CD4-positive, alpha-beta T cell (primary cell): ENCODE measurements at regions not wholly inside any gene's neighbourhood (a gene's known extent, or its start where the extent isn't known, plus 50 kb on each side); places are given as distances from the start of the nearest gene placed in this dataset.

ENCODE experiments used
- ATAC-seq: fragments of 200-7000 bp; cut with Tn5 transposase; one replicate; pipeline ENCODE4 v1.10.0; 2022; ENCODE audit warnings: mild to moderate bottlenecking; ENCODE audit not compliant: poor library complexity
- CTCF ChIA-PET: fragments of 350-600 bp; sonication (Branson Sonifier 250); formaldehyde crosslinking; loops from one replicate; lab custom pipeline; 2021; ENCODE audit warnings: antibody characterized with exemption, inconsistent platforms; lab: Charles Lee
- POLR2A ChIA-PET: fragments of 350-600 bp; sonication (Branson Sonifier 250); formaldehyde crosslinking; loops from one replicate; lab custom pipeline; 2021; ENCODE audit warnings: antibody characterized with exemption, inconsistent platforms; lab: Charles Lee
- DNase-seq, 14 experiments: peaks; one replicate each; pipeline ENCODE4 v3.0.0-alpha.2; 2013 to 2020; ENCODE audit warnings: mixed read lengths in 2 of 14
- H3K27ac ChIP-seq, 2 donors: one replicate each; pipeline versions ENCODE4 v1.5.1 to v1.7.0; 2013; ENCODE audit warnings: low read length in 2 of 2, low read depth in 1 of 2, mild to moderate bottlenecking in 1 of 2
- H3K27me3 ChIP-seq, 2 experiments: 1 replicate in 1 of 2; 2 replicates in 1 of 2; pipeline versions ENCODE4 v1.6.1 to v1.7.0; 2013; ENCODE audit warnings: low read length in 2 of 2, control low read depth in 1 of 2, mild to moderate bottlenecking in 1 of 2, moderate library complexity in 1 of 2; ENCODE audit not compliant: insufficient read depth in 2 of 2, control insufficient read depth in 1 of 2
- H3K36me3 ChIP-seq: one replicate; pipeline ENCODE4 v1.6.1; 2013; ENCODE audit warnings: low read length, control low read depth; ENCODE audit not compliant: insufficient read depth
- H3K4me1 ChIP-seq: one replicate; pipeline ENCODE4 v1.6.1; 2013; ENCODE audit warnings: low read length, control low read depth; ENCODE audit not compliant: insufficient read depth
- H3K4me3 ChIP-seq: one replicate; pipeline ENCODE4 v1.5.1; 2013; ENCODE audit warnings: mild to moderate bottlenecking, low read length, moderate library complexity
- H3K9me3 ChIP-seq, 2 experiments: 1 replicate in 1 of 2; 2 replicates in 1 of 2; pipeline versions ENCODE4 v1.6.1 to v1.7.0; 2013; ENCODE audit warnings: low read length in 2 of 2, mild to moderate bottlenecking in 2 of 2, control low read depth in 1 of 2, moderate library complexity in 1 of 2; ENCODE audit not compliant: control insufficient read depth in 1 of 2, insufficient read depth in 1 of 2
- H3K27ac Mint-ChIP-seq: one replicate; pipeline ENCODE4 v1.8.0; 2020; ENCODE audit warnings: mixed read lengths
- H3K27me3 Mint-ChIP-seq: one replicate; pipeline ENCODE4 v1.8.0; 2021; ENCODE audit warnings: mixed read lengths
- H3K36me3 Mint-ChIP-seq: one replicate; pipeline ENCODE4 v1.8.0; 2021; ENCODE audit warnings: low read depth, mixed read lengths
- H3K4me1 Mint-ChIP-seq: one replicate; pipeline ENCODE4 v1.8.0; 2021; ENCODE audit warnings: low read depth, mixed read lengths
- H3K4me3 Mint-ChIP-seq: one replicate; pipeline ENCODE4 v1.8.0; 2020; ENCODE audit warnings: mild to moderate bottlenecking, mixed read lengths
- H3K9me3 Mint-ChIP-seq: one replicate; pipeline ENCODE4 v1.8.0; 2020; ENCODE audit warnings: mixed read lengths
- CTCF ChIP-seq: fragments of 200-600 bp; IDR thresholded peaks from one replicate; pipeline ENCODE4 v1.8.0; 2022; ENCODE audit warnings: antibody characterized with exemption, mild to moderate bottlenecking
- intact Hi-C, 2 experiments: fragments of 100-400 bp; cut with DNase I in 1 of 2; cut with micrococcal nuclease in 1 of 2; formaldehyde crosslinking; loops; one replicate each; pipeline versions ENCODE4 v1.15.1 to v1.9.0; 2023 to 2025; cut with DNase I, micrococcal nuclease

DNA sequence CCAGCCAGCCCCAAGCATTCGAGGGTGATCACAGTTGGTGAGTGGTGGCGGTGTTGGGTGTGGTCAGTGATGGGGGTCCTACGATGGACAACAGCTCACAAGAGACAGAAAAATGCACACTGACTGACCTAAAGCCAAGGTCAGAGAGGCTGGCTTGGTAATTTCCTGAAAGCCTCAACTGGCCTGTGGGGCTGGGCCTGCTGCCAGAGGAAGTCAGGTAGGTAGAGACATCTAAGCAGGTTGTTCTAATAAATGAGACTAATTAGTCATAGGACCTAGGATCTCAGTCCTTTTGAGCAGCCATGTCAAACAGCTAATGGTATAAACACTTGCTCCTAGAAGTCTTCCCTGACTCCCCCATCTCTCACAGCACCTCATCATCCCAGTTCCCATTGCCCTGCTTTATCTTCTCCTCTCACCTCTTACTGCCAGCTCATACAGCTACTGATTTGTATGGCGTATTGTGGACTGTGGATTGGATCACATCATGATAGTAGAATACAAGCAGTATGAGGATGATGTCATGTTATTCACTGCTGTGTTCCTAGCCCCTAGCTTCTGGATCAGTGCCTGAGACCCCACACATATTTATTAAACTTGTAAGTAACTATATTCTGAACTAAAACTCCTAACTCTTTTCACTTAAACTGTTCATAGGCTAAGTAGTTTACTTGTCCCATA lies 262.9 kb upstream of the KLHL29 start:
- Mint-ChIP-seq H3K27me3 (peaks cover 12% of the 10 kb centered on the region), H3K9me3 (no peaks in the 10 kb centered on the region), H3K4me1 (no peaks in the 10 kb centered on the region), H3K4me3 (no peak overlapping the region), H3K27ac (no peak overlapping the region), H3K36me3 (no peaks in the 10 kb centered on the region)
- DNase-seq (no peak), ATAC-seq (no peak)
- Histone ChIP-seq H3K9me3 (peaks cover 0 to 15% of the 10 kb centered on the region in 2 experiments), H3K27ac (no peak overlapping the region), H3K4me1 (no peaks in the 10 kb centered on the region), H3K36me3 (no peaks in the 10 kb centered on the region), H3K4me3 (no peak overlapping the region), H3K27me3 (no peaks in the 10 kb centered on the region)
- ChIA-PET CTCF (no interaction called here), POLR2A (no interaction called here)
- intact Hi-C loops: no loop called here
- TF ChIP-seq CTCF: no peak

GRCh38 chr2:23122681-23123215 lies 262.2 kb upstream of the KLHL29 start:
- no peaks in the 10 kb centered on the region for H3K4me1 ChIP-seq
- POLR2A ChIA-PET: no interaction called here
- DNase-seq: no peak
- no peaks in the 10 kb centered on the region for H3K4me1 Mint-ChIP-seq
- H3K27ac ChIP-seq: no peak overlapping the region
- ATAC-seq: no peak
- peaks cover 16% of the 10 kb centered on the region for H3K27me3 Mint-ChIP-seq
- TF ChIP-seq CTCF: no peak
- H3K36me3 ChIP-seq: no peaks in the 10 kb centered on the region
- no peak overlapping the region for H3K4me3 ChIP-seq
- CTCF ChIA-PET: no interaction called here
- H3K27ac Mint-ChIP-seq: no peak overlapping the region
- H3K36me3 Mint-ChIP-seq: no peaks in the 10 kb centered on the region
- H3K9me3 Mint-ChIP-seq: no peaks in the 10 kb centered on the region
- intact Hi-C loops: no loop called here
- no peaks in the 10 kb centered on the region for H3K27me3 ChIP-seq
- H3K4me3 Mint-ChIP-seq: no peak overlapping the region
- peaks cover 0 to 15% of the 10 kb centered on the region in 2 experiments for H3K9me3 ChIP-seq

- ATAC-seq (no peak), DNase-seq (no peak)
- Mint-ChIP-seq H3K27me3 (peaks cover 23% of the 10 kb centered on the region), H3K36me3 (no peaks in the 10 kb centered on the region), H3K27ac (no peak overlapping the region), H3K4me1 (no peaks in the 10 kb centered on the region), H3K9me3 (no peaks in the 10 kb centered on the region), H3K4me3 (no peak overlapping the region)
- no peaks in the 10 kb centered on the region for H3K4me1 ChIP-seq
- no peak overlapping the region for H3K4me3 ChIP-seq
- ChIA-PET CTCF (no interaction called here), POLR2A (no interaction called here)
- no peaks in the 10 kb centered on the region for H3K36me3 ChIP-seq
- H3K27ac ChIP-seq: no peak overlapping the region
- intact Hi-C loops: no loop called here
- no peak for TF ChIP-seq CTCF
- no peaks in the 10 kb centered on the region for H3K27me3 ChIP-seq
- peaks cover 0 to 8% of the 10 kb centered on the region in 2 experiments for H3K9me3 ChIP-seq
Measured at GRCh38 chr2:23123686-23124085, 261.3 kb upstream of the KLHL29 start.
